C4-2B (cell line): ENCODE measurements at regions not wholly inside any gene's neighbourhood (a gene's known extent, or its start where the extent isn't known, plus 50 kb on each side); places are given as distances from the start of the nearest gene placed in this dataset.
A peak's percentile ranks its signal among the peaks of the same experiment; 100 is the strongest.

ENCODE experiments used
- H3K27ac ChIP-seq: fragments of 450-650 bp; 2 replicates; pipeline ENCODE4 v1.5.1; 2017
- ZFX ChIP-seq: fragments of 450-650 bp; IDR thresholded peaks from 2 replicates; pipeline ENCODE4 v1.6.1; 2017
- TF ChIP-seq, protein P1 (sequence below): fragments of 450-650 bp; conservative IDR thresholded peaks from 2 replicates; pipeline ENCODE4 v1.5.1; 2017; ENCODE audit warnings: mild to moderate bottlenecking

DNA sequence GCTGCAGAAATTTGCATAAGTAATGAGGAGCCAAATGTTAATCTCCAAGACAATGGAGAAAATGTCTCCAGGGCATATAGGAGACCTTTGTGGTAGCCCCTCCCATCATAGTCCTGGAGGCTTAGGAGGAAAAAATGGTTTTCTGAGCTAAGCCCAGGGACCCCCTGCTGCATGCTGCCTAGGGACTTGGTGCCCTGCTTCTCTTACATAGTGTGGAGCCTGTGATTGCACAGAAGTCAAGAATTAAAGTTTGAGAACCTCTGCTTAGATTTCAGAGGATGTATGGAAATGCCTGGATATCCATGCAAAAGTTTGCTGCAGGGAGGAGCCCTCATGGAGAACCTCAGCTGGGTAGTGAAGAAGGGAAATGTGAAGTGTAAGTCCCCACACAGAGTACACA, 379.4 kb upstream of the TACR3 start:
- TF ChIP-seq, protein P1, sequence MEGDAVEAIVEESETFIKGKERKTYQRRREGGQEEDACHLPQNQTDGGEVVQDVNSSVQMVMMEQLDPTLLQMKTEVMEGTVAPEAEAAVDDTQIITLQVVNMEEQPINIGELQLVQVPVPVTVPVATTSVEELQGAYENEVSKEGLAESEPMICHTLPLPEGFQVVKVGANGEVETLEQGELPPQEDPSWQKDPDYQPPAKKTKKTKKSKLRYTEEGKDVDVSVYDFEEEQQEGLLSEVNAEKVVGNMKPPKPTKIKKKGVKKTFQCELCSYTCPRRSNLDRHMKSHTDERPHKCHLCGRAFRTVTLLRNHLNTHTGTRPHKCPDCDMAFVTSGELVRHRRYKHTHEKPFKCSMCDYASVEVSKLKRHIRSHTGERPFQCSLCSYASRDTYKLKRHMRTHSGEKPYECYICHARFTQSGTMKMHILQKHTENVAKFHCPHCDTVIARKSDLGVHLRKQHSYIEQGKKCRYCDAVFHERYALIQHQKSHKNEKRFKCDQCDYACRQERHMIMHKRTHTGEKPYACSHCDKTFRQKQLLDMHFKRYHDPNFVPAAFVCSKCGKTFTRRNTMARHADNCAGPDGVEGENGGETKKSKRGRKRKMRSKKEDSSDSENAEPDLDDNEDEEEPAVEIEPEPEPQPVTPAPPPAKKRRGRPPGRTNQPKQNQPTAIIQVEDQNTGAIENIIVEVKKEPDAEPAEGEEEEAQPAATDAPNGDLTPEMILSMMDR = no peak
- no peak for TF ChIP-seq ZFX
- H3K27ac ChIP-seq = no peak overlapping the region

DNA sequence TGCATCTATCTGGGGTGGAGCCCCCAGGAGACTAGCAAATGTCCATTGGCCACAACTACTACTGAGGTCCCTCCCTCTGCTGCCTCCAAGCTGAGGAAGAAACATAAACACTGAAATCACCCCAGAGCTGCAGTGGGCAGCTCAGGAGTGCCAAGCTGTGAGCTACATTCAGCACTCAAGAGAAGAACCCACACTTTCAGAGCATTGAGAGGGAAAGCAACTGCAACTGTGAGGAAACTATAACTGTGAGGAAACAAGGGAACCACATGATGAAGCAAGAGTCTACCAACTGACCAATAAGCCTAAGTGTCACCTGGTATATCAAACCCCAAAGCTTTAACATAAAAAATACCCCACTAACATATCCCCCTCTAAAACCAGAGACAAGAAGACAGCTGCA, 373.5 kb upstream of the TACR3 start:
- H3K27ac ChIP-seq = no peak overlapping the region
- no peak for TF ChIP-seq ZFX
- TF ChIP-seq, protein P1 = no peak

DNA sequence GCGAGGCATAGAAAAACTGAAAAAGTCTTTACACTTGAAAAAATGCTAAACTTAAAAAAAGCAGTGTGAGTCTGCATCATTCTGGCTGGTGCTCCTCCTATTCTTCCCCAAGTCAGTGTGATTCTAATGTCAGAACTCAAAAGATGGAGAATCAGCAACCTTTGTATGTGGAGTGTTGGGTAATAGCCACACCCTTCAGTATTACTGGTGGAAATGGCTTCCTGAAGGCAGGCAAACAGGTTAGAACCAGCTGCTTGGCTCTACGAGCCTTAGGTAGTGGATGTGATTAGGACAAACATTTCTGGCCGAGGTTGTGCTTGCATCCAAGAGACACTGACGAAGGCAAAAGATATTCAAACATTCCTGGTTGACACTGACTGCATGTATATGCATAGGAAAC, 353.4 kb upstream of the TACR3 start:
- H3K27ac ChIP-seq = no peak overlapping the region
- TF ChIP-seq ZFX = no peak
- TF ChIP-seq, protein P1 = no peak

DNA sequence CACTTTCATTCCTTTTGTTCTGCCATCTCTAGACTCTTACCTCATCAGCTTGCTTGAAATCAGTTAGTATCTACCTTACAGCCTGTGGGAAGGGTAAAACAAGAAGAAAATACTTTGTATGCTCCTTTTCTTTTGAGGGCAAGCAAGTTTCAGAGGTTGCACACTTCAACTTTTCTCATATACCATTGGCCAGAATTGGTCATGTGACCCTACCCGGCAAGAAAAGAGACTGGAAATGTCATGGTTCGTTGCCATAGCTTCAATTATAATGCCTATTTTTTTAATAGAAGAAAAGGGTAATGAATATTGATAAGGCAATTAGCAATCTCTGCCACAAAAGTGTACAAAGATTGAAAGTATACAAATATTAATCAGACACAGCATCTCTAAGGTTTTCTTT, 346.7 kb upstream of the TACR3 start:
- H3K27ac ChIP-seq = no peak overlapping the region
- TF ChIP-seq ZFX = no peak
- TF ChIP-seq, protein P1 = no peak

DNA sequence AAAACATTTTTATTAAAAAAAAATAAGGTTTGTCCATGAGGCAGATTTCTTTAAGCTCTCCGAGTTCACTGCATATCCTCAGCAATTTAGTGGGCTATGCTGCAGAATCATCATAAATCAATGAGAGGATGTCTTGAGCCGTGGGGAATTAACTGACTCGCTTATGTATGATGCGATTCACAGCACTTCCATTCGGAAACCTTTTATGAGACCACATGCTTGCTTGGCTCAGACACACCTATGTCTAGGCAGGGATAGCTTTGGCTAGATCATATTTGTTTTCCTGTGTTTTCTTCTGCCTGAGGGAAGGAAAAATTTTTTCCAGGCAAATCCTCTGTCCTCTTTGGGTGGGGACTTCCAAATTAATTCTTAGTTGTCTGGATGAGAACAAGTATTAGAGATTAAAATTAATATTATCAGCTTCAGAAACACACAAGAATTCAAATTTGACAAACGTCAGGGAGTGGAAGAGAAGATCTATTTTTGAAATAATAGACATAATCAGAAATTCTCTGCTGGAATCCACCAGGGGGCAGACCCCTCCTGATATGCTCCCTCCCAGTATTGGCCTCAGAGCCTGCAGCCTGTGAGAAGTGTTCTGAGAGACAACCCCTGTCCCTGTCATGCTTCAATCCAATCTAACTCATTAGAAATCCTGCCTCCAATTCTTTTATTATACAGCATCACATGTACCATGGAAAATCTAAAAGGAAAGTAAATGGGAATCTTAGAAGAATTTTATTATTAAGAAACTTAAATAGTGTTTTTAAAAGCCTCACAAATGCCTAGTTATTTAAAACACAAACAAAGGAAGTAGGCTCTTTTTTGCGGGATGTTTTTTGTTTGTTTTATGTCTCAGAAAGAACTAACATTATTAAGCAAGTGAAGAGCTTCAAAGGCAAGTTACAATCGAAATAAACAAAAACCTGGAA, 345.1 kb upstream of the TACR3 start:
- no peak overlapping the region for H3K27ac ChIP-seq
- TF ChIP-seq ZFX = no peak
- TF ChIP-seq, protein P1 = peak; percentile 69

DNA sequence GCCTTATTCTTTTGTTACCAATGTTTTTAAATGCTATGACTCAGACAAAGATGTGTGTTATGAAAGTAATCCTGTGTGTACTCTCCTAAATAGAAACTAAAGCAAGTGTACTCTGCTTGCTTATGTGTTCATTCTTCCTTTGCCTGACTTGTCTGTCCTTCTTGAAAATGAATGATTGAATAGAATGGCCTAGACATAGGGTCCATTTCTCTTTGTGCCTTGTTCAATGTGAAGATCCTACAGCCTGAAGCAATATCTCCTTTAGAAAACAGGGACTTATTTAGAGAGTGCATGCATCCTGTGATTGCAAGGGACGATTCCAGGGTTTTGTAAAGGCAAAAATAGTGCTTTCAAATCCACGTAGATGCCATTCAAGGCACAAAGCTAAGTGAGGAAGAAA, 343.6 kb upstream of the TACR3 start:
- no peak overlapping the region for H3K27ac ChIP-seq

DNA sequence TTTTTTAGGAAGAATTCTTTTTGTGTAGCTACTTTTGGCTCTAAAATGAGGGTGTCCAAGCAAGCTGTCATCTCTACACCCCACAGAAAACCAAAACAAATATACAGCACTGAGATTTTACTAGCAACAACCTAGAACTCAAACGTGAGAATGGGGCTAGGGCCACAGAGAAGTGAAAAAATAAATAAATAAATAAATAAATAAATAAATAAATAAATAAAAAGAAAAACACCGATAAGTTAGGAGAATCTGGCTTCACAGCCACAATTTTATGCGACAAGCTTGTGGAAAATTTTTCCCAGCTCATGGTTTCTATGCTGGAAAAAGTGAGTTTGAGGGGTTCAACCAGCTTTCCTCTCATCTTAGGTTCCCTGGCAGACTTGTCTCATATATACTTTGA, 324.6 kb upstream of the TACR3 start:
- no peak for TF ChIP-seq ZFX
- TF ChIP-seq, protein P1 = no peak
- no peak overlapping the region for H3K27ac ChIP-seq

More for the DNA sequence above, 343.6 kb upstream of the TACR3 start:
- TF ChIP-seq, protein P1 = no peak
- TF ChIP-seq ZFX = no peak
